A549 (cell line): ENCODE measurements at regions not wholly inside any gene's neighbourhood (a gene's known extent, or its start where the extent isn't known, plus 50 kb on each side); places are given as distances from the start of the nearest gene placed in this dataset.

Experiments used
- ATAC-seq, 2 experiments: fragments of 200-7000 bp in 1 of 2; fragments of >200 bp in 1 of 2; cut with Nextera tagmentation in 1 of 2; cut with Tn5 transposase in 1 of 2; 3 replicates each; pipeline versions ENCODE4 v1.8.0 to v1.9.1; 2018 to 2020; ENCODE audit warnings: mild to moderate bottlenecking in 1 of 2, moderate library complexity in 1 of 2
- CTCF ChIA-PET: fragments of 300-600 bp; sonication (Branson Sonifier 250); formaldehyde crosslinking; extraction: SDS; loops from one replicate; lab custom pipeline; 2021; ENCODE audit warnings: antibody characterized with exemption, inconsistent platforms; lab: Yijun Ruan, JAX
- POLR2A ChIA-PET: fragments of 350-600 bp; formaldehyde crosslinking; extraction: SDS; loops from one replicate; lab custom pipeline; 2021; ENCODE audit warnings: antibody characterized with exemption, inconsistent platforms; lab: Yijun Ruan, JAX
- DNase-seq, 2 experiments: peaks; one replicate each; pipeline versions ENCODE4 v3.0.0 to v3.0.0-alpha.2; 2011 to 2016; ENCODE audit warnings: low read depth in 1 of 2, low spot score in 1 of 2
- FAIRE-seq: peaks from 2 replicates; lab custom pipeline; 2011; peaks lifted over from hg19 to GRCh38; lab: Jason Lieb, UNC
- H3K27ac ChIP-seq, 2 experiments: fragments of >200 bp; sonication (Bioruptor Twin); formaldehyde crosslinking; 3 replicates each; pipeline ENCODE4 v1.5.1; 2016 to 2017
- H3K4me1 ChIP-seq: fragments of >200 bp; sonication (Bioruptor Twin); formaldehyde crosslinking; 3 replicates; pipeline ENCODE4 v1.6.1; 2016
- H3K4me2 ChIP-seq: fragments of >200 bp; sonication (Bioruptor Twin); formaldehyde crosslinking; 3 replicates; pipeline ENCODE4 v1.6.1; 2016
- H3K4me3 ChIP-seq: fragments of >200 bp; sonication (Bioruptor Twin); formaldehyde crosslinking; 3 replicates; pipeline ENCODE4 v1.5.1; 2016
- H3K9me3 ChIP-seq: fragments of >200 bp; sonication (Bioruptor Twin); formaldehyde crosslinking; 3 replicates; pipeline ENCODE4 v1.6.1; 2016
- BCL3 ChIP-seq: fragments of >200 bp; sonication (Bioruptor Twin); formaldehyde crosslinking; IDR thresholded peaks from 3 replicates; pipeline ENCODE4 v1.6.1; 2016
- CBX2 ChIP-seq: fragments of 200-600 bp; sonication (generic); IDR thresholded peaks from 2 replicates; pipeline ENCODE4 v1.6.1; 2016; ENCODE audit warnings: low read depth, mild to moderate bottlenecking, borderline replicate concordance
- CBX8 ChIP-seq: fragments of 200-600 bp; sonication (generic); IDR thresholded peaks from 2 replicates; pipeline ENCODE4 v1.6.1; 2016
- CEBPB ChIP-seq, 2 experiments: fragments of >200 bp in 1 of 2; sonication (Bioruptor Twin) in 1 of 2; formaldehyde crosslinking in 1 of 2; IDR thresholded peaks; 2 replicates each; pipeline ENCODE4 v1.6.1; 2012 to 2016
- CHD2 ChIP-seq: fragments of 150-350 bp; IDR thresholded peaks from 2 replicates; pipeline ENCODE4 v1.6.1; 2014; ENCODE audit warnings: low read length; ENCODE audit not compliant: partially characterized antibody
- CHD4 ChIP-seq: fragments of 200-600 bp; sonication (generic); IDR thresholded peaks from 2 replicates; pipeline ENCODE4 v1.6.1; 2016; ENCODE audit warnings: antibody characterized with exemption, mild to moderate bottlenecking, borderline replicate concordance
- ESRRA ChIP-seq: fragments of 150-350 bp; IDR thresholded peaks from 2 replicates; pipeline ENCODE4 v1.6.1; 2014; ENCODE audit warnings: mild to moderate bottlenecking, low read length, borderline replicate concordance
- FOSL2 ChIP-seq, 2 experiments: fragments of 450-650 bp in 1 of 2; fragments of >200 bp in 1 of 2; sonication (Bioruptor Twin) in 1 of 2; formaldehyde crosslinking; IDR thresholded peaks; 2 replicates each; pipeline versions ENCODE4 v1.5.0 to v1.6.1; 2016 to 2020; ENCODE audit warnings: mild to moderate bottlenecking in 1 of 2, moderate library complexity in 1 of 2
- GATA3 ChIP-seq: IDR thresholded peaks from 2 replicates; pipeline ENCODE4 v1.6.1; 2012; ENCODE audit warnings: borderline replicate concordance
- HEYL ChIP-seq: fragments of 250-450 bp; sonication (Bioruptor Pico); IDR thresholded peaks from 2 replicates; pipeline ENCODE4 v1.8.0; 2021; ENCODE audit warnings: mild to moderate bottlenecking, moderate library complexity
- JUN ChIP-seq, 2 experiments: fragments of >200 bp; sonication (Bioruptor Twin); formaldehyde crosslinking; IDR thresholded peaks; 2 replicates in 1 of 2; 3 replicates in 1 of 2; pipeline ENCODE4 v1.6.1; 2016 to 2017
- JUNB ChIP-seq: fragments of >200 bp; sonication (Bioruptor Twin); formaldehyde crosslinking; IDR thresholded peaks from 2 replicates; pipeline ENCODE4 v1.6.1; 2016
- KDM1A ChIP-seq: fragments of 200-600 bp; sonication (generic); IDR thresholded peaks from 2 replicates; pipeline ENCODE4 v1.6.1; 2016; ENCODE audit warnings: low read depth, mild to moderate bottlenecking
- MAFK ChIP-seq: fragments of 450-650 bp; IDR thresholded peaks from 2 replicates; pipeline ENCODE4 v1.6.1; 2014; ENCODE audit not compliant: partially characterized antibody
- MAZ ChIP-seq: fragments of 150-350 bp; IDR thresholded peaks from 2 replicates; pipeline ENCODE4 v1.6.1; 2014; ENCODE audit warnings: antibody characterized with exemption, low read depth, low read length, borderline replicate concordance
- MYC ChIP-seq: IDR thresholded peaks from 2 replicates; pipeline ENCODE4 v1.6.1; 2012; ENCODE audit warnings: mild to moderate bottlenecking, inconsistent platforms, low read length, improper control_type of control experiment, borderline replicate concordance
- NFE2L2 ChIP-seq: fragments of 150-350 bp; conservative IDR thresholded peaks from 2 replicates; pipeline ENCODE4 v1.6.1; 2014; ENCODE audit warnings: low read length
- NR3C1 ChIP-seq: fragments of >200 bp; sonication (Bioruptor Twin); formaldehyde crosslinking; IDR thresholded peaks from 3 replicates; pipeline ENCODE4 v1.6.1; 2017
- PBX3 ChIP-seq: IDR thresholded peaks from 2 replicates; pipeline ENCODE4 v1.6.1; 2012
- PHF8 ChIP-seq: fragments of 200-600 bp; sonication (generic); IDR thresholded peaks from 2 replicates; pipeline ENCODE4 v1.6.1; 2016; ENCODE audit warnings: low read depth, mild to moderate bottlenecking, antibody characterized with exemption, moderate library complexity, borderline replicate concordance
- POLR2A ChIP-seq: IDR thresholded peaks from 2 replicates; pipeline ENCODE4 v1.6.1; 2012; ENCODE audit warnings: mild to moderate bottlenecking, low read length
- RARB ChIP-seq: fragments of 250-450 bp; sonication (Bioruptor Pico); IDR thresholded peaks from 2 replicates; pipeline ENCODE4 v1.8.0; 2021; ENCODE audit warnings: mild to moderate bottlenecking, moderate library complexity
- REST ChIP-seq: fragments of 200-600 bp; sonication (generic); IDR thresholded peaks from 2 replicates; pipeline ENCODE4 v1.6.1; 2016; ENCODE audit warnings: antibody characterized with exemption, mild to moderate bottlenecking, moderate library complexity
- RFX5 ChIP-seq: fragments of 450-650 bp; IDR thresholded peaks from 2 replicates; pipeline ENCODE4 v1.7.1; 2014; ENCODE audit warnings: antibody characterized with exemption, mild to moderate bottlenecking, moderate library complexity
- RNF2 ChIP-seq: fragments of 200-600 bp; sonication (generic); IDR thresholded peaks from 2 replicates; pipeline ENCODE4 v1.6.1; 2016; ENCODE audit warnings: low read depth, mild to moderate bottlenecking, antibody characterized with exemption, moderate library complexity, borderline replicate concordance
- SMC3 ChIP-seq: fragments of >200 bp; sonication (Bioruptor Twin); formaldehyde crosslinking; IDR thresholded peaks from 3 replicates; pipeline ENCODE4 v1.6.1; 2018; ENCODE audit warnings: inconsistent platforms
- TFCP2L1 ChIP-seq: fragments of 250-450 bp; sonication (Bioruptor Pico); IDR thresholded peaks from 2 replicates; pipeline ENCODE4 v1.5.0; 2021; ENCODE audit warnings: mild to moderate bottlenecking
- ZFP36 ChIP-seq: fragments of 450-650 bp; IDR thresholded peaks from 2 replicates; pipeline ENCODE4 v1.6.1; 2014; ENCODE audit warnings: borderline replicate concordance; ENCODE audit not compliant: partially characterized antibody
- WGBS: methylation state at CpG from one replicate; pipeline ENCODE4 v1.1.6; 2017; ENCODE audit errors: missing lambda C conversion rate; 5-methylcytosine and 5-hydroxymethylcytosine counted together

GRCh38 chr5:17146280-17146841 lies 71.1 kb upstream of the BASP1 start (continued):
- TF ChIP-seq MAZ: no peak

- FAIRE-seq (no peak), DNase-seq (no peak), ATAC-seq (no peak)
- TF ChIP-seq ZFP36 (no peak), RFX5 (no peak), NR3C1 (no peak), NFE2L2 (no peak), PHF8 (no peak), MYC (no peak), ESRRA (no peak), CHD4 (no peak), PBX3 (no peak), CEBPB (IDR thresholded peaks at IDR 0.05) (no peak), TFCP2L1 (CRISPR knock-in tag) (no peak), FOSL2 (IDR thresholded peaks at IDR 0.05) (no peak), FOSL2 (CRISPR knock-in tag; IDR thresholded peaks at IDR 0.05) (no peak), JUNB (no peak), CBX2 (no peak), HEYL (CRISPR knock-in tag) (no peak), CBX8 (no peak)
- H3K4me2 ChIP-seq: no peak overlapping the region
- WGBS: 91% methylated on average over 9 of the region's 9 CpGs
- H3K27ac ChIP-seq: 0 out of 6 replicates have a peak overlapping the region, but pooled peaks of 1 of the 2 experiments have one; percentile 2
- ChIA-PET POLR2A (no interaction called here), CTCF (interaction anchor here (3.8 kb wide), 1 partner anchor 43 kb away, joined by 23 read pairs; no protein-coding TSS in a partner anchor)
- no peaks in the 10 kb centered on the region for H3K9me3 ChIP-seq
- H3K4me3 ChIP-seq: no peak overlapping the region
- peaks cover 14% of the 10 kb centered on the region for H3K4me1 ChIP-seq
Measured at GRCh38 chr5:17147170-17147569, 70.3 kb upstream of the BASP1 start.

- H3K4me1 ChIP-seq: peaks cover 14% of the 10 kb centered on the region
- POLR2A ChIA-PET: no interaction called here
- TF ChIP-seq NFE2L2 (no peak), MYC (no peak), SMC3 (no peak), BCL3 (no peak), HEYL (CRISPR knock-in tag) (no peak), REST (no peak), JUN (IDR thresholded peaks at IDR 0.05) (no peak), GATA3 (no peak), PHF8 (no peak), MAFK (no peak), POLR2A (no peak), CBX2 (no peak), ESRRA (no peak), MAZ (no peak), CHD2 (no peak), RNF2 (no peak), RARB (CRISPR knock-in tag) (no peak), KDM1A (no peak), ZFP36 (no peak)
- TF ChIP-seq, all 56 proteins: peak for 0
- no peak for ATAC-seq
- no peak for FAIRE-seq
- CTCF ChIA-PET: interaction anchor here (0.9 to 3.8 kb wide), 3 partner anchors 16 to 42 kb away, joined by 3 to 23 read pairs (median 22); no protein-coding TSS in a partner anchor
- Histone ChIP-seq H3K4me2 (no peak overlapping the region), H3K9me3 (no peaks in the 10 kb centered on the region), H3K27ac (0 out of 6 replicates have a peak overlapping the region, but pooled peaks of 1 of the 2 experiments have one; percentile 2), H3K4me3 (no peak overlapping the region)
- DNase-seq: no peak
- WGBS: 90% methylated on average over 6 of the region's 6 CpGs
Measured at GRCh38 chr5:17147617-17148016, 69.8 kb upstream of the BASP1 start.
